HCT116 (cell line): ENCODE measurements at regions not wholly inside any gene's neighbourhood (a gene's known extent, or its start where the extent isn't known, plus 50 kb on each side); places are given as distances from the start of the nearest gene placed in this dataset.
"Not testable (repeated sequence)": the region's sequence is repeated elsewhere in the genome, so short reads cannot be mapped to it uniquely, and the experiment has no call there.

Source experiments
- ATAC-seq: fragments of 200-7000 bp; cut with Tn5 transposase; 2 replicates; pipeline ENCODE4 v1.9.1; 2020; ENCODE audit warnings: mild to moderate bottlenecking, moderate library complexity
- BruUV-seq: library from RNA; stranded (reverse); fragments of 400-500 nt; replicated peaks from 2 replicates; lab custom pipeline; 2021; lab: Mats Ljungman, UMichigan
- CTCF ChIA-PET: fragments of 300-600 bp; sonication (Branson Sonifier 250); formaldehyde crosslinking; loops from one replicate; lab custom pipeline; 2021; ENCODE audit warnings: antibody characterized with exemption; lab: Charles Lee
- POLR2A ChIA-PET: fragments of 300-600, 350-600 bp; sonication (Branson Sonifier 250); formaldehyde crosslinking; loops from one replicate; lab custom pipeline; 2021; ENCODE audit warnings: antibody characterized with exemption; lab: Charles Lee
- RAD21 ChIA-PET, 2 experiments: fragments of 300-600 bp; sonication (Branson Sonifier 250); formaldehyde crosslinking; loops; one replicate each; lab custom pipeline; 2023; ENCODE audit warnings: low total read pairs in 2 of 2; ENCODE audit not compliant: uncharacterized antibody in 2 of 2, unreplicated experiment in 2 of 2, low non-redundant PET in 1 of 2; lab: Charles Lee
- DNase-seq: peaks from one replicate; pipeline ENCODE4 v3.0.0-alpha.2; 2010; ENCODE audit warnings: low read depth, low spot score
- H2AFZ ChIP-seq: fragments of 200-600 bp; shearing (Covaris generic), sonication (generic); 2 replicates; pipeline ENCODE4 v1.6.1; 2017; ENCODE audit warnings: low read depth, mixed run types, mixed read lengths, antibody characterized with exemption, low read length; ENCODE audit not compliant: poor library complexity, severe bottlenecking
- H3K27ac ChIP-seq: 2 replicates; pipeline ENCODE4 v1.5.1; 2012; ENCODE audit warnings: low read depth, low read length
- H3K27me3 ChIP-seq: fragments of 200-600 bp; sonication (generic); 2 replicates; pipeline ENCODE4 v1.6.1; 2016; ENCODE audit warnings: mixed run types, low read length, mixed read lengths; ENCODE audit not compliant: insufficient read depth
- H3K36me3 ChIP-seq, 2 experiments: fragments of 200-500 bp in 1 of 2; fragments of 200-600 bp in 1 of 2; sonication (Bioruptor generic) in 1 of 2; sonication (generic) in 1 of 2; 2 replicates each; pipeline versions ENCODE4 v1.5.1 to v1.6.1; 2014 to 2016; ENCODE audit warnings: low read length in 2 of 2, inconsistent platforms in 1 of 2, mixed read lengths in 1 of 2, mixed run types in 1 of 2; ENCODE audit not compliant: insufficient read depth in 2 of 2, control insufficient read depth in 1 of 2
- H3K4me1 ChIP-seq, 2 experiments: fragments of 200-600 bp in 1 of 2; sonication (generic) in 1 of 2; 2 replicates each; pipeline versions ENCODE4 v1.5.1 to v1.6.1; 2012 to 2017; ENCODE audit warnings: low read length in 2 of 2, inconsistent platforms in 1 of 2, mild to moderate bottlenecking in 1 of 2, mixed read lengths in 1 of 2, mixed run types in 1 of 2, moderate library complexity in 1 of 2; ENCODE audit not compliant: insufficient read depth in 2 of 2, control insufficient read depth in 1 of 2
- H3K4me2 ChIP-seq: fragments of 200-600 bp; sonication (generic); 2 replicates; pipeline ENCODE4 v1.6.1; 2017; ENCODE audit warnings: mixed run types, low read length, mixed read lengths
- H3K4me3 ChIP-seq, 2 experiments: fragments of 200-600 bp in 1 of 2; sonication (generic) in 1 of 2; replicated peaks in 1 of 2; 2 replicates each; pipeline ENCODE4 v1.5.1; 2011 to 2016; ENCODE audit warnings: low read length in 2 of 2, control low read depth in 1 of 2, low read depth in 1 of 2, mild to moderate bottlenecking in 1 of 2, mixed read lengths in 1 of 2, mixed run types in 1 of 2
- H3K79me2 ChIP-seq: fragments of 200-600 bp; sonication (generic); 2 replicates; pipeline ENCODE4 v1.6.1; 2017; ENCODE audit warnings: mild to moderate bottlenecking, mixed run types, low read length, moderate library complexity, mixed read lengths; ENCODE audit not compliant: insufficient read depth
- H3K9ac ChIP-seq: fragments of 200-600 bp; sonication (generic); 2 replicates; pipeline ENCODE4 v1.6.1; 2016; ENCODE audit warnings: low read length, mixed read lengths
- H3K9me2 ChIP-seq: fragments of 200-600 bp; sonication (generic), shearing (Covaris generic); 2 replicates; pipeline ENCODE4 v1.6.1; 2017; ENCODE audit warnings: mixed run types, mild to moderate bottlenecking, moderate library complexity; ENCODE audit not compliant: insufficient read depth
- H3K9me3 ChIP-seq, 2 experiments: fragments of 200-500 bp in 1 of 2; fragments of 200-600 bp in 1 of 2; sonication (Bioruptor generic) in 1 of 2; sonication (generic) in 1 of 2; 2 replicates each; pipeline ENCODE4 v1.6.1; 2014 to 2017; ENCODE audit warnings: low read length in 2 of 2, mixed read lengths in 2 of 2, inconsistent platforms in 1 of 2, low read depth in 1 of 2, mild to moderate bottlenecking in 1 of 2, mixed run types in 1 of 2, moderate library complexity in 1 of 2; ENCODE audit not compliant: control insufficient read depth in 1 of 2, insufficient read depth in 1 of 2
- H4K20me1 ChIP-seq: fragments of 200-600 bp; sonication (generic), shearing (Covaris generic); 2 replicates; pipeline ENCODE4 v1.6.1; 2017; ENCODE audit warnings: mixed run types, mild to moderate bottlenecking, moderate library complexity; ENCODE audit not compliant: insufficient read depth
- ATF3 ChIP-seq: IDR thresholded peaks from 2 replicates; pipeline ENCODE4 v1.6.1; 2012
- EZH2phosphoT487 ChIP-seq: fragments of 200-600 bp; IDR thresholded peaks from 2 replicates; pipeline ENCODE4 v1.6.1; 2018; ENCODE audit warnings: antibody characterized with exemption, borderline replicate concordance
- FOSL1 ChIP-seq: IDR thresholded peaks from 2 replicates; pipeline ENCODE4 v1.6.1; 2012; ENCODE audit warnings: low read depth
- JUND ChIP-seq: IDR thresholded peaks from 2 replicates; pipeline ENCODE4 v1.6.1; 2012
- POLR2AphosphoS5 ChIP-seq: IDR thresholded peaks from 2 replicates; pipeline ENCODE4 v1.6.1; 2011; ENCODE audit warnings: mild to moderate bottlenecking, low read depth, low read length, moderate library complexity
- intact Hi-C: fragments of 100-400 bp; cut with micrococcal nuclease; formaldehyde crosslinking; loops from 2 replicates; pipeline ENCODE4 v1.10.0; 2022
- TF ChIP-seq, protein P1 (sequence below), 3 experiments: fragments of 200-600 bp in 1 of 3; sonication (generic) in 1 of 3; IDR thresholded peaks in 2 of 3; conservative IDR thresholded peaks in 1 of 3; 2 replicates each; pipeline ENCODE4 v1.5.1; 2012 to 2017; ENCODE audit warnings: low read depth in 2 of 3, low read length in 2 of 3, antibody characterized with exemption in 1 of 3, borderline replicate concordance in 1 of 3, control low read depth in 1 of 3, mild to moderate bottlenecking in 1 of 3, mixed read lengths in 1 of 3, mixed run types in 1 of 3, moderate library complexity in 1 of 3; ENCODE audit not compliant: insufficient read depth in 1 of 3

- H3K79me2 ChIP-seq, result no peaks in the 10 kb centered on the region
- CTCF ChIA-PET, result no interaction called here
- H3K9ac ChIP-seq, result no peak overlapping the region
- H3K4me3 ChIP-seq, result no peak overlapping the region
- H3K9me3 ChIP-seq, result peaks cover 0 to 15% of the 10 kb centered on the region in 2 experiments; a peak in 2 of 4 replicates
- intact Hi-C loops, result no loop called here
- H3K4me1 ChIP-seq, result no peaks in the 10 kb centered on the region
- no peaks in the 10 kb centered on the region for H3K36me3 ChIP-seq
- ATAC-seq (no peak), DNase-seq (no peak)
- no peaks in the 10 kb centered on the region for H3K27me3 ChIP-seq
- no peaks in the 10 kb centered on the region for H3K9me2 ChIP-seq
- no peaks in the 10 kb centered on the region for H4K20me1 ChIP-seq
- RAD21 ChIA-PET, result no interaction called here
- no peak overlapping the region for H3K27ac ChIP-seq
- H2AFZ ChIP-seq, result no peak overlapping the region
- TF ChIP-seq POLR2AphosphoS5, result no peak
- no peak for TF ChIP-seq ATF3
- TF ChIP-seq FOSL1, result no peak
- TF ChIP-seq EZH2phosphoT487, result no peak
- no peak for TF ChIP-seq JUND
- TF ChIP-seq, protein P1, sequence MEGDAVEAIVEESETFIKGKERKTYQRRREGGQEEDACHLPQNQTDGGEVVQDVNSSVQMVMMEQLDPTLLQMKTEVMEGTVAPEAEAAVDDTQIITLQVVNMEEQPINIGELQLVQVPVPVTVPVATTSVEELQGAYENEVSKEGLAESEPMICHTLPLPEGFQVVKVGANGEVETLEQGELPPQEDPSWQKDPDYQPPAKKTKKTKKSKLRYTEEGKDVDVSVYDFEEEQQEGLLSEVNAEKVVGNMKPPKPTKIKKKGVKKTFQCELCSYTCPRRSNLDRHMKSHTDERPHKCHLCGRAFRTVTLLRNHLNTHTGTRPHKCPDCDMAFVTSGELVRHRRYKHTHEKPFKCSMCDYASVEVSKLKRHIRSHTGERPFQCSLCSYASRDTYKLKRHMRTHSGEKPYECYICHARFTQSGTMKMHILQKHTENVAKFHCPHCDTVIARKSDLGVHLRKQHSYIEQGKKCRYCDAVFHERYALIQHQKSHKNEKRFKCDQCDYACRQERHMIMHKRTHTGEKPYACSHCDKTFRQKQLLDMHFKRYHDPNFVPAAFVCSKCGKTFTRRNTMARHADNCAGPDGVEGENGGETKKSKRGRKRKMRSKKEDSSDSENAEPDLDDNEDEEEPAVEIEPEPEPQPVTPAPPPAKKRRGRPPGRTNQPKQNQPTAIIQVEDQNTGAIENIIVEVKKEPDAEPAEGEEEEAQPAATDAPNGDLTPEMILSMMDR (IDR thresholded peaks at IDR 0.05 in 2 of 3, conservative IDR thresholded peaks at IDR 0.05 in 1 of 3; ENCODE audit: borderline replicate concordance in 1 of 3, insufficient read depth in 1 of 3, low read depth in 2 of 3, low read length in 2 of 3), result 0 out of 6 replicates have a peak, but pooled peaks of 1 of the 3 experiments have one; percentile 11
- POLR2A ChIA-PET, result no interaction called here
- no peak overlapping the region for H3K4me2 ChIP-seq
- BruUV-seq, result no TSS peak
Observed at GRCh38 chr19:20359933-20360720, 193.1 kb downstream of the ZNF486 start.

DNA sequence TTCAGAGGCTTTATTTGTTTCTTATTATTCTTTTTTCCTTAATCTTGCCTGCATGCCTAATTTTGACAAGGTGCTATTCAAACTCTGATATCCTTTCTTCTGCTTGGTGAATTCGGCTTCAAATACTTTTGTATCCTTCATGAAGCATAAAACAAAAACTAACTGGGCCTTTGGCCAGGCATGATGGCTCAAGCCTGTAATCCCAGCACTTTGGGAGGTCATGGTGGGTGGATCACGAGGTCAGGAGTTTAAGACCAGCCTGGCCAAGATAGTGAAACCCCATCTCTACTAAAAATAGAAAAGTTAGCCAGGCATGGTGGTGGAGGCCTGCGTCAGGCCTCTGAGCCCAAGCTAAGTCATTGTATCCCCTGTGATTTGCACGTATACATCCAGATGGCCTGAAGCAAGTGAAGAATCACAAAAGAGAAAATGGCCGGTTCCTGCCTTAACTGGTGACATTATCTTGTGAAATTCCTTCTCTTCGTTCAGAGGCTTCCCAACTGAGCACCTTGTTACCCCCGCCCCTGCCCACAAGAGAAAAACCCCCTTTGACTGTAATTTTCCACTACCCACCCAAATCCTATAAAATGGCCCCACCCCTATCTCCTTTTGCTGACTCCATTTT, 191.9 kb downstream of the ZNF486 start:
- intact Hi-C loops, result not testable (repeated sequence)

More for the DNA sequence above, 191.9 kb downstream of the ZNF486 start:
- H3K4me3 ChIP-seq, CTCF ChIA-PET, H3K27ac ChIP-seq, H3K4me1 ChIP-seq, BruUV-seq, ATAC-seq, RAD21 ChIA-PET, H3K36me3 ChIP-seq, H4K20me1 ChIP-seq, H3K9ac ChIP-seq, POLR2A ChIA-PET, DNase-seq, H3K4me2 ChIP-seq, H3K9me2 ChIP-seq, H3K79me2 ChIP-seq, H2AFZ ChIP-seq, H3K27me3 ChIP-seq: not testable (repeated sequence)
- peaks cover 0 to 11% of the 10 kb centered on the region in 2 experiments; a peak in 2 of 4 replicates for H3K9me3 ChIP-seq
